Endodermal cell (in vitro differentiated cells): ENCODE measurements at regions not wholly inside any gene's neighbourhood (a gene's known extent, or its start where the extent isn't known, plus 50 kb on each side); places are given as distances from the start of the nearest gene placed in this dataset.

Experiments used
- DNase-seq: peaks from one replicate; pipeline ENCODE4 v3.0.0-alpha.2; 2017
- H3K27ac ChIP-seq: 2 replicates; pipeline ENCODE4 v1.5.1; 2013; ENCODE audit warnings: mild to moderate bottlenecking, low read depth, low read length, moderate library complexity
- H3K27me3 ChIP-seq: 2 replicates; pipeline ENCODE4 v1.6.1; 2013; ENCODE audit warnings: mild to moderate bottlenecking, low read length, moderate library complexity; ENCODE audit not compliant: insufficient read depth, control insufficient read depth, poor library complexity, severe bottlenecking
- H3K36me3 ChIP-seq: 2 replicates; pipeline ENCODE4 v1.7.0; 2013; ENCODE audit warnings: mild to moderate bottlenecking, low read length, moderate library complexity; ENCODE audit not compliant: control insufficient read depth, insufficient read depth
- H3K4me1 ChIP-seq: one replicate; pipeline ENCODE4 v1.7.0; 2013; ENCODE audit warnings: low read length; ENCODE audit not compliant: control insufficient read depth, insufficient read depth
- H3K4me3 ChIP-seq: 2 replicates; pipeline ENCODE4 v1.5.1; 2013; ENCODE audit warnings: mild to moderate bottlenecking, low read length, moderate library complexity
- H3K9ac ChIP-seq: 2 replicates; pipeline ENCODE4 v1.6.1; 2013; ENCODE audit warnings: mild to moderate bottlenecking, low read length, moderate library complexity; ENCODE audit not compliant: poor library complexity, severe bottlenecking; ENCODE audit errors: extremely low read depth
- H3K9me3 ChIP-seq: 2 replicates; pipeline ENCODE4 v1.6.1; 2013; ENCODE audit warnings: mild to moderate bottlenecking, low read length, moderate library complexity; ENCODE audit not compliant: control insufficient read depth
- H3K27ac Mint-ChIP-seq: 2 replicates; pipeline ENCODE4 v1.8.0; 2020; ENCODE audit warnings: mixed read lengths
- H3K27me3 Mint-ChIP-seq: 2 replicates; pipeline ENCODE4 v1.8.0; 2021; ENCODE audit warnings: mild to moderate bottlenecking, mixed read lengths; ENCODE audit not compliant: insufficient read depth
- H3K36me3 Mint-ChIP-seq: 2 replicates; pipeline ENCODE4 v1.8.0; 2020; ENCODE audit warnings: low read depth, mixed read lengths
- H3K4me1 Mint-ChIP-seq: 2 replicates; pipeline ENCODE4 v1.8.0; 2020; ENCODE audit warnings: mixed read lengths
- H3K4me3 Mint-ChIP-seq: 2 replicates; pipeline ENCODE4 v1.8.0; 2020; ENCODE audit warnings: mild to moderate bottlenecking, moderate library complexity, mixed read lengths
- H3K9me3 Mint-ChIP-seq: 2 replicates; pipeline ENCODE4 v1.8.0; 2020; ENCODE audit warnings: mild to moderate bottlenecking, mixed read lengths
- WGBS, 2 experiments: methylation state at CpG; one replicate each; pipeline versions ENCODE4 v1.1.5 to v1.1.7; 2013; ENCODE audit warnings: missing lambda C conversion rate in 2 of 2, mixed read lengths in 1 of 2; ENCODE audit not compliant: insufficient coverage in 1 of 2, insufficient read length in 1 of 2; 5-methylcytosine and 5-hydroxymethylcytosine counted together
- TF ChIP-seq, protein P1 (sequence below): fragments of 200-600 bp; sonication (generic); conservative IDR thresholded peaks from 2 replicates; pipeline ENCODE4 v1.5.0; 2021; ENCODE audit warnings: antibody characterized with exemption, mild to moderate bottlenecking

DNA sequence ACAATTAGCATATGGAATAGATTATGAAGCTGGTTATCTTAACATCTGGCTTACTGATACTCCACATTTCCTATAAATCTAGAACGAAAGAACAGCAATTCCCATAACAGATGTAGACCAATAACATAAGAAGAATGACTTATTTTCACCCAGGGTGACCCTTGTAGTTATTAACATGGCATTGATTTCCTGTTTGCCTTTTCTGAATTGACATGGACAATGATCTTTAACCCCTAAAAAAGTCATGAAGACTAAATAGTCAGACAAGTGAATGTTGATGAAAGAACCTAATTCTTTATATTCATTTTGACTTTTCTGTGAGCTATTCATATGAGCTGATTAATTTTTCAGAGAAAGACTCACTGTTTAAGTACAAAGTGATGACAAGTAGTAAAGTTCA, 175.3 kb upstream of the CD180 start:
- WGBS, 2 experiments = 100% methylated on average over 1 of the region's 1 CpG; no CpG with 5 or more reads in 1 of the 2 experiments
- Histone ChIP-seq H3K9ac (no peak overlapping the region), H3K27ac (no peak overlapping the region), H3K9me3 (no peaks in the 10 kb centered on the region), H3K4me3 (no peak overlapping the region), H3K36me3 (no peaks in the 10 kb centered on the region), H3K4me1 (no peaks in the 10 kb centered on the region), H3K27me3 (no peaks in the 10 kb centered on the region)
- H3K4me1 Mint-ChIP-seq = peaks cover 11% of the 10 kb centered on the region
- TF ChIP-seq, protein P1, sequence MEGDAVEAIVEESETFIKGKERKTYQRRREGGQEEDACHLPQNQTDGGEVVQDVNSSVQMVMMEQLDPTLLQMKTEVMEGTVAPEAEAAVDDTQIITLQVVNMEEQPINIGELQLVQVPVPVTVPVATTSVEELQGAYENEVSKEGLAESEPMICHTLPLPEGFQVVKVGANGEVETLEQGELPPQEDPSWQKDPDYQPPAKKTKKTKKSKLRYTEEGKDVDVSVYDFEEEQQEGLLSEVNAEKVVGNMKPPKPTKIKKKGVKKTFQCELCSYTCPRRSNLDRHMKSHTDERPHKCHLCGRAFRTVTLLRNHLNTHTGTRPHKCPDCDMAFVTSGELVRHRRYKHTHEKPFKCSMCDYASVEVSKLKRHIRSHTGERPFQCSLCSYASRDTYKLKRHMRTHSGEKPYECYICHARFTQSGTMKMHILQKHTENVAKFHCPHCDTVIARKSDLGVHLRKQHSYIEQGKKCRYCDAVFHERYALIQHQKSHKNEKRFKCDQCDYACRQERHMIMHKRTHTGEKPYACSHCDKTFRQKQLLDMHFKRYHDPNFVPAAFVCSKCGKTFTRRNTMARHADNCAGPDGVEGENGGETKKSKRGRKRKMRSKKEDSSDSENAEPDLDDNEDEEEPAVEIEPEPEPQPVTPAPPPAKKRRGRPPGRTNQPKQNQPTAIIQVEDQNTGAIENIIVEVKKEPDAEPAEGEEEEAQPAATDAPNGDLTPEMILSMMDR = no peak
- H3K4me3 Mint-ChIP-seq = no peak overlapping the region
- no peaks in the 10 kb centered on the region for H3K9me3 Mint-ChIP-seq
- peaks cover 3% of the 10 kb centered on the region for H3K27me3 Mint-ChIP-seq
- no peak for DNase-seq
- H3K27ac Mint-ChIP-seq = no peak overlapping the region
- no peaks in the 10 kb centered on the region for H3K36me3 Mint-ChIP-seq

DNA sequence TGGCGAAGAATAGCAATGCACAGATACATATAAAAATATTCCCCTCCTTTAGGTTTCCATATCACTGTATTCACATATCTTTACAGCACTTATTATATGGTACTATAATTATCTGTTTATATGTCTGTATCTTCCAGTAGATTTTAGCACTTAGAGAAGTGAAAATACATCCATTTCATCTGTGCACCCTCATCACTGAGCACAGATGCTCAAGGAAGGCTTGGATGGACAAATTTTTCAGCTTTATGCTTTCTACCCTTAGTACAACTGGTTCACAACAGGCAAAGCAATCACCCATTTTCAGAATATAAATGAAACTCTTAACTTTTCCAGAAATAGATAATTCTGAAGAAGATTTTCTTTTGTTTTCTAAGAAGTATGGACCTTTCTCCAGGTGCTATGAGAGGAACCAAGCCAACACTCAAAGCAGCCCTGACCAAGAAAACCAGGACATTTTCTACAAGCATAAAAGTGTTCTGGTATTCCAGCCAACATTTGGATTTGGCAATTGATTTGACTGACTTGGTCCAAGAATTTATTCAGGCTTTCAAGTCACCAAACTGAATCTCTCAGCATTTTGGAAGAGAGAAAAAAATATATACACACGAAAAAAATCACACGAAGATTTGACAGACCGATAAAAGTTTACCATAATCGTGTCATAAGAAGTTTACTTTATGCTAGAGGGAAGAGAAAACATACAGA, 170.2 kb upstream of the CD180 start:
- Mint-ChIP-seq H3K4me1 (peaks cover 9% of the 10 kb centered on the region), H3K4me3 (no peak overlapping the region), H3K9me3 (no peaks in the 10 kb centered on the region), H3K27me3 (peaks cover 5% of the 10 kb centered on the region), H3K36me3 (no peaks in the 10 kb centered on the region), H3K27ac (no peak overlapping the region)
- no peaks in the 10 kb centered on the region for H3K4me1 ChIP-seq
- no peak overlapping the region for H3K27ac ChIP-seq
- 93 to 96% methylated on average over 4 to 5 of the region's 5 CpGs for WGBS, 2 experiments
- TF ChIP-seq, protein P1 = no peak
- no peak for DNase-seq
- H3K36me3 ChIP-seq = no peaks in the 10 kb centered on the region
- H3K27me3 ChIP-seq = no peaks in the 10 kb centered on the region
- no peaks in the 10 kb centered on the region for H3K9me3 ChIP-seq
- H3K9ac ChIP-seq = no peak overlapping the region
- H3K4me3 ChIP-seq = no peak overlapping the region

DNA sequence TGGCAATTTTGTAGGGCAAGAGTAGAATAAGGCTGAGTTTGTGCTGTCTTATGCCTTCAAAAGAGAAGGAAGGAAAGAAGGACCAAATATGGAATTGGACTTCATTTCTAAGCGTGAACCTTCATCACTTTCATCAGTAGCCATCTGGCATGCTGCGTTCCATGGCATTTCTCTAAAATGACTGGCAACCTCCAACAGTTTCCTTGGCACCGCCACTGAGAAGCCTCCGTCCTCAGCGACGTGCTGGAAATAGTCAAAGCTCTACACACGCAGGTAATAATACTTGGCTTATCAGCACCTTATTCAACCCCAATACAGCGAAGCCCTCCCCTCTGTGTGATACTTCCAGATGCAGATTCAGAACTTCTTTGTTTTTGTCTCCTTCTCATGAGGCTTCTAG, 169.7 kb upstream of the CD180 start:
- Mint-ChIP-seq H3K36me3 (no peaks in the 10 kb centered on the region), H3K9me3 (no peaks in the 10 kb centered on the region), H3K27ac (no peak overlapping the region), H3K27me3 (peaks cover 5% of the 10 kb centered on the region), H3K4me1 (peaks cover 9% of the 10 kb centered on the region), H3K4me3 (no peak overlapping the region)
- no peak for DNase-seq
- WGBS, 2 experiments = 88 to 92% methylated on average over 5 to 8 of the region's 8 CpGs
- H3K4me3 ChIP-seq = no peak overlapping the region
- H3K9ac ChIP-seq = no peak overlapping the region
- no peak overlapping the region for H3K27ac ChIP-seq
- no peaks in the 10 kb centered on the region for H3K27me3 ChIP-seq
- no peaks in the 10 kb centered on the region for H3K4me1 ChIP-seq
- H3K9me3 ChIP-seq = no peaks in the 10 kb centered on the region
- TF ChIP-seq, protein P1 = no peak
- H3K36me3 ChIP-seq = no peaks in the 10 kb centered on the region
